ENCODE measurements at regions not wholly inside any gene's neighbourhood (a gene's known extent, or its start where the extent isn't known, plus 50 kb on each side); places are given as distances from the start of the nearest gene placed in this dataset.

DNA sequence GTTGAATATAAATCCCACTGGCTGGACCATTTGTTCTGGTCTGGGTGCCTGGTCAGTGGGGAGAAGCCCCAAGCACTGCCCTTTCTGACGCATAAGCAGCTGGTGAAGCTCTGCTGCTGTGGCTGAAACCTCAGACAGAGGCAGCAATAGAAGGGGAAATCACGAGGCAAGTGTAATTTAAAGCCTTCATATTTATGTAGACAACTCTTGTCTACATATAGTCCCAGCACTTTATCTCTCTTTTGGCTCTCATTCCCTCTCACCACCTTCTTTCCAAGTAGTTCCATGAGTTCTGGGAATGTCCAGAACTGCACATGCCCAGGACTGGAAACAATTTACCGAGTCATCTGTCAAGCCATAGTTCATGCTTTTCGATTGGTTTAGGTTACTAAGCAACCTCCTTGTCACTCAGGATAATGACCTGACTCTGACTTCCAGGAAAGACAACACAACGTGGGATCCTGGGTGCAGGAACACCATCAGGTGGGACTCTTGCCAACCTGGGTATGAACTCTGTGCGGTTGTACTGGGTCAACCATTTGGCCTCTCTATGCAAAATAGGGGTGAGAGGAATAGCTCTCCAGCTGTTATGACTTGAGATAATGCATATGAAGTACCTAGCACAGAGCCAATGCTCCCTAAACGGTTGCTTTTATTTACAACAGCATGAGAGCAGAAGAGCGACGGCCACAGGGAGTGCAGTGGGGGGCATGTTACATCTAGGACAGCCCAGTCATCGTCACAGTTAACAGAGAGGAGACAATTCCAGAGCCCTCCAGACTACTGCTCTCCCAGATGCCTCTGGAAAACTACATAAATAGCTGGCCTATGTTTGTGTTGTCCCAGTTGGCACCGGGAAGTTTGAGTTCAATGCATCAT is 321.9 kb downstream of the FOXO1 start:
- no peaks in the 10 kb centered on the region for H3K36me3 ChIP-seq
- no peaks in the 10 kb centered on the region for H3K9me3 ChIP-seq
- no peak for TF ChIP-seq EP300 (IDR thresholded peaks at IDR 0.05)
- no peak for TF ChIP-seq POLR2A (IDR thresholded peaks at IDR 0.05)
- DNase-seq = no peak
- H3K4me1 ChIP-seq (ENCODE audit: insufficient read depth) = peaks cover 14% of the 10 kb centered on the region
- H3K27me3 ChIP-seq = no peaks in the 10 kb centered on the region
- no peak overlapping the region for H3K4me3 ChIP-seq
- 61 to 73% (median 69%) methylated on average over 11 of the region's 11 CpGs for WGBS, 3 donors
- intact Hi-C loops (cut with DNase I) = no loop called here
- H3K27ac ChIP-seq = peak overlapping the region in 1 of 2 donors; percentile 46

DNA sequence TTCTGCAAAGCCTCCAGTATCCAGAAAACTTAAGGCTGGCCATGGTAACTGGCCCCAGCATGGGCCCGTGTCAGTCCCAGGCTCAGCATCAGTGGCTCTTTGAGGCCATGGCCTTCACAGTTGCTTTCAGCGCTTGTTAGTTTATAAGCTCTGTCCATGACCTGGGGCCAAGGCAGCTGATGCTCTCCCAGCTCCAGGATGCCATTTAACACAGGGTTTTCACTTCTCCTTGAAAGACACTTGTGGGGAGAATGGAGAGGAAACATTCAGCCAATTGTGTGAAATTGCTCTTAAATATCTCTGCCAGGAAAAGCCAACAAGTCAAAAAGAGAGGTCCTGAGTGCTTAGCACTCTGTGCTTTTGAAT is 321.3 kb downstream of the FOXO1 start:
- Histone ChIP-seq H3K4me1 (ENCODE audit: insufficient read depth) (peaks cover 14% of the 10 kb centered on the region), H3K27me3 (no peaks in the 10 kb centered on the region), H3K27ac (peak overlapping the region in 1 of 2 donors; percentile 46), H3K9me3 (no peaks in the 10 kb centered on the region), H3K4me3 (no peak overlapping the region), H3K36me3 (no peaks in the 10 kb centered on the region)
- TF ChIP-seq EP300 (IDR thresholded peaks at IDR 0.05) (no peak), POLR2A (IDR thresholded peaks at IDR 0.05) (no peak)
- TF ChIP-seq, protein P1, sequence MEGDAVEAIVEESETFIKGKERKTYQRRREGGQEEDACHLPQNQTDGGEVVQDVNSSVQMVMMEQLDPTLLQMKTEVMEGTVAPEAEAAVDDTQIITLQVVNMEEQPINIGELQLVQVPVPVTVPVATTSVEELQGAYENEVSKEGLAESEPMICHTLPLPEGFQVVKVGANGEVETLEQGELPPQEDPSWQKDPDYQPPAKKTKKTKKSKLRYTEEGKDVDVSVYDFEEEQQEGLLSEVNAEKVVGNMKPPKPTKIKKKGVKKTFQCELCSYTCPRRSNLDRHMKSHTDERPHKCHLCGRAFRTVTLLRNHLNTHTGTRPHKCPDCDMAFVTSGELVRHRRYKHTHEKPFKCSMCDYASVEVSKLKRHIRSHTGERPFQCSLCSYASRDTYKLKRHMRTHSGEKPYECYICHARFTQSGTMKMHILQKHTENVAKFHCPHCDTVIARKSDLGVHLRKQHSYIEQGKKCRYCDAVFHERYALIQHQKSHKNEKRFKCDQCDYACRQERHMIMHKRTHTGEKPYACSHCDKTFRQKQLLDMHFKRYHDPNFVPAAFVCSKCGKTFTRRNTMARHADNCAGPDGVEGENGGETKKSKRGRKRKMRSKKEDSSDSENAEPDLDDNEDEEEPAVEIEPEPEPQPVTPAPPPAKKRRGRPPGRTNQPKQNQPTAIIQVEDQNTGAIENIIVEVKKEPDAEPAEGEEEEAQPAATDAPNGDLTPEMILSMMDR (IDR thresholded peaks at IDR 0.05) = no peak
- intact Hi-C loops (cut with DNase I) = no loop called here
- DNase-seq = peak in 1 of 5 donors; percentile 43
- 18 to 64% (median 32%) methylated on average over 2 of the region's 2 CpGs for WGBS, 3 donors

DNA sequence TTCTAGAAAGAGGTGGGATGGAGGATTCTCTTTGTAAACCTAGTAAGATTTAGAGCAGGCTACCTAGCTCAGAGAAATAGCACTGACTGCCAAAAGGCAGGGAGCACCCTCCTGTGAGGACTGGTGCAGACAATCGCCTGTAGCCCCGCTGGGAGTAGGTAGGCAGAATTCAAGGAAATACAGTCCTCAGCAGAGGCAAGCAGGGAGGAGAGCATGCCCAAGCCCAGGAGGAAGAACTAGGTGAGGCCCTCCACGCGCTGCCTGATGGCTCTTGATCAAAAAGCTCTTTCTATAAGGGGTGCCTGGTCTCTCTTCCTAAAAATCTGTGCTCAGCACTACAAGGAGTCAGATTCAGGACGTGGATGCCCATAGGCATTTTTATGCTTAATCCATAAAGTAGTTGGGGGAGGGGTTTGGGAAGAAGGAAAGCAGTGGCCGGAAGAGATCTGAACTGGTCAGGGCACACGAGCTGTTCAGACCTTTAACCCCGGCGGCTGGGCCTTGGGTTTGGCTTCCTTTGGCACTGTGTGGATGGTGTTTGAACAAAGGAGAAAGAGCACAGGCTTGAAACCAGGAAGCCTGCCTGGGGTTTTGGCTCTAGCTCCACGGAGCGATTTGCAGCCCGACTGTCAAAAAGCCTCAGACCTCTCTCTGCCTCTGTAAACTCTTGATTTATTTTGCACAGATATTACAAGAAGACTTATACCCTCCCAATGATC is 320.6 kb downstream of the FOXO1 start:
- H3K4me1 ChIP-seq (ENCODE audit: insufficient read depth) = peaks cover 14% of the 10 kb centered on the region
- no peaks in the 10 kb centered on the region for H3K27me3 ChIP-seq
- H3K27ac ChIP-seq = peak overlapping the region in 1 of 2 donors; percentile 46
- DNase-seq = no peak
- no peaks in the 10 kb centered on the region for H3K36me3 ChIP-seq
- intact Hi-C loops (cut with DNase I) = no loop called here
- no peak overlapping the region for H3K4me3 ChIP-seq
- 74 to 79% (median 78%) methylated on average over 12 of the region's 12 CpGs for WGBS, 3 donors
- no peaks in the 10 kb centered on the region for H3K9me3 ChIP-seq
- TF ChIP-seq, protein P1 (IDR thresholded peaks at IDR 0.05) = no peak
- TF ChIP-seq EP300 (IDR thresholded peaks at IDR 0.05) = no peak
- no peak for TF ChIP-seq POLR2A (IDR thresholded peaks at IDR 0.05)

DNA sequence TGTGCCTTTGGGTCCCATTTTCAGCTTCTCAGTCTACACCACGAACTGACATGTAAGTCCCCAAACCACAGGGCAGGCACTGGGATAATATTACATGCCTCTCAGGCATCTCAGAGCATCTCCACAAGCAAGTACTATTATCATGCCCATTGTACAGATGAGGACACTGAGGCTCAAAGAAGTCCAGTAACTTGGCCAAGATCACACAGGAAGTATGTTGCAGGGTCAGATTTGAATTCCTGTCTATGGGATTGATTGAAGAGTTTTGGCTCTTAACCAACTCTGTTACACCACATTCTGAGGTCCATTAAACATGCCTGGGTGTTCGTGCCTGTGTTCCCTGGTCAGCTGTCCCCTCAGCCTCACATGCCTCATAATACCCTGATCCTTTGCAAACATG is 319.8 kb downstream of the FOXO1 start:
- Histone ChIP-seq H3K27ac (no peak overlapping the region), H3K4me1 (ENCODE audit: insufficient read depth) (peaks cover 14% of the 10 kb centered on the region)

More for the DNA sequence above, 319.8 kb downstream of the FOXO1 start:
- Histone ChIP-seq H3K36me3 (no peaks in the 10 kb centered on the region), H3K9me3 (no peaks in the 10 kb centered on the region), H3K27me3 (no peaks in the 10 kb centered on the region), H3K4me3 (no peak overlapping the region)
- TF ChIP-seq, protein P1 (IDR thresholded peaks at IDR 0.05) = no peak
- no peak for TF ChIP-seq POLR2A (IDR thresholded peaks at IDR 0.05)
- TF ChIP-seq EP300 (IDR thresholded peaks at IDR 0.05) = no peak
- intact Hi-C loops (cut with DNase I) = no loop called here
- no peak for DNase-seq
- 92 to 94% (median 93%) methylated on average over 2 of the region's 2 CpGs for WGBS, 3 donors
